ENCODE measurements at regions not wholly inside any gene's neighbourhood (a gene's known extent, or its start where the extent isn't known, plus 50 kb on each side); places are given as distances from the start of the nearest gene placed in this dataset.
"Not testable (repeated sequence)": the region's sequence is repeated elsewhere in the genome, so short reads cannot be mapped to it uniquely, and the experiment has no call there.

DNA sequence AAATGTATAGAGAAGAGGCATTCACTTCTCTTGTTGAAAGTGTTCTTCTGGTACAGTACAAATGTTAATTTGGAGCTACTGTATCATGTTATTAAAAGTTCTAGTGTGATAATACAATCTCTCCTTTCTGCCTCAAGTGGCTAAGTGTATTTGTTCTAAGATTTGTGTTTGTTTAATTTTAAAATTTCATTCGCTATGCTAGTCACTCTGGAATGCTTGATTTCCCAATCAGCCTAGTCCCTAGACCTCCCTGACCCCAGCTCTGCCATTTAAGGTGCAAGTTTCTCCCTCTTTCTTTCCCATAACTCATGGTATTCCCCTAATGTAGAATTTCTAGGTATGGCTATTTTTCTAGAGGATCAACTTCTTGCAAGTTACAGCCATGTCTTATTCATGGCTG is 817.4 kb downstream of the STIM2 start:
- no peak for DNase-seq
- Histone ChIP-seq H3K9me3 (ENCODE audit: control insufficient read depth in 1 of 2, low read length in 2 of 2) (no peaks in the 10 kb centered on the region), H3K4me3 (ENCODE audit: low read length in 2 of 2) (no peak overlapping the region), H3K36me3 (ENCODE audit: insufficient read depth, low read length) (no peaks in the 10 kb centered on the region), H3K27me3 (ENCODE audit: insufficient read depth, low read length) (no peaks in the 10 kb centered on the region), H3K27ac (ENCODE audit: low read depth, low read length) (no peak overlapping the region), H3K4me1 (ENCODE audit: insufficient read depth, low read length) (no peaks in the 10 kb centered on the region)
- H3K27ac Mint-ChIP-seq = no peak overlapping the region
- no peak overlapping the region for H3K4me3 Mint-ChIP-seq
- no peaks in the 10 kb centered on the region for H3K27me3 Mint-ChIP-seq
- no peaks in the 10 kb centered on the region for H3K4me1 Mint-ChIP-seq
- intact Hi-C loops (cut with micrococcal nuclease) = no loop called here
- CTCF ChIA-PET (ENCODE audit: partially characterized antibody) = no interaction called here
- POLR2A ChIA-PET (ENCODE audit: partially characterized antibody) = no interaction called here
- H3K9me3 Mint-ChIP-seq = peaks cover 0 to 6% (median 0%) of the 10 kb centered on the region in 8 donors
- H3K36me3 Mint-ChIP-seq = no peaks in the 10 kb centered on the region

DNA sequence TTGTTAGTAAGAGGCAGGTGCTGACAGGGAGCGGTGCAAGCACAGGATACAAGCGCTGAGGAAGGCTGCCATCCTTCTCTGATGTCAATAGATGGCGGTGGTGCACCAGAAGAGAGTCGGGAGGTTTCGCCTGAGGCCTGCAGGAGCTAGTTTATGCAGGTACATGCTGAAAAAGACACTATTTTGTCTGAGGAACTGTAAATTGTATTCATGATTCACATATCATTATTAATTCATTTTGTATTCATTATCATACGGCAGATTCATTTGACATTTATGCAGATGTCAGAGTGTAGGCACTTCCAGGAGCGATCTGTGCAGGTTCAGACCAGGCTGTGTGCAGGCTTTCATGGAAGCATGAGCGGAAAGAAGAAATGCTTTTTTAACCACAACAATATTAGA is 824.0 kb downstream of the STIM2 start:
- Histone ChIP-seq H3K36me3 (ENCODE audit: insufficient read depth, low read length) (no peaks in the 10 kb centered on the region), H3K4me3 (ENCODE audit: low read length in 2 of 2) (no peak overlapping the region), H3K27ac (ENCODE audit: low read depth, low read length) (no peak overlapping the region), H3K4me1 (ENCODE audit: insufficient read depth, low read length) (no peaks in the 10 kb centered on the region), H3K27me3 (ENCODE audit: insufficient read depth, low read length) (no peaks in the 10 kb centered on the region), H3K9me3 (ENCODE audit: control insufficient read depth in 1 of 2, low read length in 2 of 2) (no peaks in the 10 kb centered on the region)
- POLR2A ChIA-PET (ENCODE audit: partially characterized antibody) = no interaction called here
- intact Hi-C loops (cut with micrococcal nuclease) = no loop called here
- no peak overlapping the region for H3K27ac Mint-ChIP-seq
- no peaks in the 10 kb centered on the region for H3K36me3 Mint-ChIP-seq
- H3K4me1 Mint-ChIP-seq = no peaks in the 10 kb centered on the region
- peaks cover 0 to 13% (median 3%) of the 10 kb centered on the region in 8 donors for H3K9me3 Mint-ChIP-seq
- no peak overlapping the region for H3K4me3 Mint-ChIP-seq
- no peak for DNase-seq
- no peaks in the 10 kb centered on the region for H3K27me3 Mint-ChIP-seq
- CTCF ChIA-PET (ENCODE audit: partially characterized antibody) = no interaction called here

DNA sequence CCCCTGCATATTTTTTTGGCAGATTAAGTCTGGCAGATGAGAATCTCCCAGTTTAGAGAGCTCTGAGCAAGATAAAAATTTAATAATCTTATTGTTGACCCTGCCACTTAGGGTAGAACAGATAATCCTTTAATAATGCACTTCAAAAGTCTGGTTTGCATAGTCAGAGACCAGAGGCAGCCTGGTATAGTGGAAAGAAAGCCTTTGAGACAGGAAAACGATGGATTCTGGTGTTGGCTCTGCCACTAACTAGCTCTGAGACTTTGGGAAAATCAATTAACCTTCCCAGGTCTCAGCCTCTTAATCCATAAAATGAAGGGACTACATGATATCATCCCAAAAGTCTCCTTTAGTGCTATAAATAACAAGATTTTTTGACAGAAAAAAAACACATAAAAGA is 824.5 kb downstream of the STIM2 start:
- H3K9me3 Mint-ChIP-seq = peaks cover 0 to 13% (median 4%) of the 10 kb centered on the region in 8 donors
- ChIA-PET CTCF (ENCODE audit: partially characterized antibody) (no interaction called here), POLR2A (ENCODE audit: partially characterized antibody) (no interaction called here)
- no peak overlapping the region for H3K27ac Mint-ChIP-seq
- intact Hi-C loops (cut with micrococcal nuclease) = no loop called here
- no peaks in the 10 kb centered on the region for H3K36me3 ChIP-seq (ENCODE audit: insufficient read depth, low read length)
- H3K27me3 ChIP-seq (ENCODE audit: insufficient read depth, low read length) = no peaks in the 10 kb centered on the region
- H3K27me3 Mint-ChIP-seq = no peaks in the 10 kb centered on the region
- no peak overlapping the region for H3K4me3 ChIP-seq (ENCODE audit: low read length in 2 of 2)
- no peaks in the 10 kb centered on the region for H3K4me1 Mint-ChIP-seq
- no peaks in the 10 kb centered on the region for H3K9me3 ChIP-seq (ENCODE audit: control insufficient read depth in 1 of 2, low read length in 2 of 2)
- H3K4me1 ChIP-seq (ENCODE audit: insufficient read depth, low read length) = no peaks in the 10 kb centered on the region
- H3K36me3 Mint-ChIP-seq = no peaks in the 10 kb centered on the region
- H3K27ac ChIP-seq (ENCODE audit: low read depth, low read length) = no peak overlapping the region
- H3K4me3 Mint-ChIP-seq = no peak overlapping the region
- DNase-seq = no peak

DNA sequence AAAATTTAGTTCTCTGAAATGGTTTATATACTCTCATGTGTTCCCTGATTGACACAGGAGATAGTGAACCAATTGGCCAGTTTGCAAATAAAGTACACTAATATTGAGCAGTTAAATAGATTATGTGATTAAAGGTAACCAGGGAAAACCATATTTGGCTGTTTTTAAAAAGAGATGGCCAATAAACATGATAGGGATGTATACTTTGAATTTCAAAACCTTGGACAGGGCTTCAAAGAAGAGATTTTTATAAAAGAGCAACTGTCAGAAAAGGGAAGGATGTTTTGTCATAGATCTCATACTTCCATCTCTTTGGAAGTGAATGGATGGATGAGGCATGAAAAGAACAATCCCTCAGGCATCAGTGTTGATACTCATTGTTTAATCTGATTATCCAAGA is 825.3 kb downstream of the STIM2 start:
- peaks cover 0 to 13% (median 5%) of the 10 kb centered on the region in 8 donors for H3K9me3 Mint-ChIP-seq
- H3K27ac ChIP-seq (ENCODE audit: low read depth, low read length) = no peak overlapping the region
- H3K4me1 Mint-ChIP-seq = no peaks in the 10 kb centered on the region
- H3K27me3 ChIP-seq (ENCODE audit: insufficient read depth, low read length) = no peaks in the 10 kb centered on the region
- H3K27me3 Mint-ChIP-seq = no peaks in the 10 kb centered on the region
- H3K36me3 ChIP-seq (ENCODE audit: insufficient read depth, low read length) = no peaks in the 10 kb centered on the region
- H3K4me3 ChIP-seq (ENCODE audit: low read length in 2 of 2) = no peak overlapping the region
- no peak overlapping the region for H3K4me3 Mint-ChIP-seq
- intact Hi-C loops (cut with micrococcal nuclease) = no loop called here
- H3K9me3 ChIP-seq (ENCODE audit: control insufficient read depth in 1 of 2, low read length in 2 of 2) = no peaks in the 10 kb centered on the region
- no peaks in the 10 kb centered on the region for H3K36me3 Mint-ChIP-seq
- H3K27ac Mint-ChIP-seq = no peak overlapping the region
- ChIA-PET POLR2A (ENCODE audit: partially characterized antibody) (no interaction called here), CTCF (ENCODE audit: partially characterized antibody) (no interaction called here)
- H3K4me1 ChIP-seq (ENCODE audit: insufficient read depth, low read length) = no peaks in the 10 kb centered on the region
- no peak for DNase-seq

DNA sequence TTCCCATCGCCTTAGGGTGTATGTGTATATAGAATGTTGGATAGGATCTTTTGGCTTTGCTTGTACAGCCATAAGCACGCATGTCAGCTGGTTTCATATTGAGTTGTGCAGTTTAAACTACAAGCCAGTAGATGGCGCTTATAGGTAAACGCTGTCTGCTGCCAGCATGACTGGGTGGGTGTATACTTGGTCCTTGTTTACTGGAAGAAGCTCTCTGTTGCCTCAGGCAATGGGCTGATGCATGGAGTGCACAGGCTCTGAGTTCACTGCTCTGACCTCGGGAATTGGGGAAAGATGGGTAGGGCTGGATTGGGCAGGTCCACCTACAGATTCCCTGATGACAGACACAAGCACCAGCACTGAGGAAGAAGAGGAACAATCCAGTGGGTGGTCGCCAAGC is 831.5 kb downstream of the STIM2 start:
- Histone ChIP-seq H3K27ac (ENCODE audit: low read depth, low read length) (no peak overlapping the region), H3K9me3 (ENCODE audit: control insufficient read depth in 1 of 2, low read length in 2 of 2) (no peaks in the 10 kb centered on the region), H3K4me3 (ENCODE audit: low read length in 2 of 2) (no peak overlapping the region), H3K36me3 (ENCODE audit: insufficient read depth, low read length) (no peaks in the 10 kb centered on the region), H3K27me3 (ENCODE audit: insufficient read depth, low read length) (no peaks in the 10 kb centered on the region), H3K4me1 (ENCODE audit: insufficient read depth, low read length) (no peaks in the 10 kb centered on the region)
- no peak overlapping the region for H3K27ac Mint-ChIP-seq
- ChIA-PET CTCF (ENCODE audit: partially characterized antibody) (no interaction called here), POLR2A (ENCODE audit: partially characterized antibody) (no interaction called here)
- H3K36me3 Mint-ChIP-seq = no peaks in the 10 kb centered on the region
- DNase-seq = no peak
- intact Hi-C loops (cut with micrococcal nuclease) = no loop called here
- peaks cover 0 to 17% (median 6%) of the 10 kb centered on the region in 8 donors for H3K9me3 Mint-ChIP-seq
- no peaks in the 10 kb centered on the region for H3K4me1 Mint-ChIP-seq
- H3K27me3 Mint-ChIP-seq = no peaks in the 10 kb centered on the region
- H3K4me3 Mint-ChIP-seq = no peak overlapping the region

DNA sequence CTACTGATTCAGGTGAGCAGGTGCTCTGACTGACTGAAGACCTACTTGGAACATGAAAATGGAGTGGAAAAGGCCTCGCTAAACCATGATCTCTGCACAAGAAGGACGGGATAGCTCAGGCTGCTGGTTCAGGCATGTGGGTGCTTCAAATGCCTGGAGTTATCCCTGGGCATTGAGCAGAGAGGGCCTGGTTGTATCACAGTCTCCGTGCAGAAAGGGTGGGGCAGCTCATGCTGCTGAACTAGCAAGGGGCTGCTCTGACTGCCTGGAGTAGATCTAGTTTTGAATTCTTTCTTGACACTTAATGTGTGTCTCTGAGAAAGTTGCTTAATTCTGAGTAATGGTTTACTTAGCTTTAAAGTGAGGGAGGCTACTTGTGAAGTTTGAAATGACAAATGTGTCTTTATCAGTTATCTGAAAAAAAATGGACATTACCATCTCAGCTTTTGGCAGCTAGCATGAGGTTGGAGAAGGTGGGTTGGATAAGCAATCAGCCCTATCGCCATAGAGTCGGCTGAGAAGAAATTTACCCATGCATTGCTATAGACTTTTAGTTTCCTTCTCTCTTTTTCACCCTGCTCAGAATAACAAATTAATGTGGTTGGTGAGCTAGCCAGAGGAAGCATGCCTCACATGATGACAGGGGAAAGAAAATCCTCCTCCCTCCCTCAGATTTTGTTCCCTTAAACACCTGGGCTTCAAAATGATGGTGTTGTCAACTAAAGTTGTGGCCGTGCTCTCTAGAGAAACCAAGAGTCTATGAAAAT is 832.4 kb downstream of the STIM2 start:
- Histone ChIP-seq H3K9me3 (ENCODE audit: control insufficient read depth in 1 of 2, low read length in 2 of 2) (no peaks in the 10 kb centered on the region), H3K27ac (ENCODE audit: low read depth, low read length) (no peak overlapping the region), H3K36me3 (ENCODE audit: insufficient read depth, low read length) (no peaks in the 10 kb centered on the region), H3K4me3 (ENCODE audit: low read length in 2 of 2) (no peak overlapping the region), H3K4me1 (ENCODE audit: insufficient read depth, low read length) (no peaks in the 10 kb centered on the region), H3K27me3 (ENCODE audit: insufficient read depth, low read length) (no peaks in the 10 kb centered on the region)
- H3K4me1 Mint-ChIP-seq = no peaks in the 10 kb centered on the region
- CTCF ChIA-PET (ENCODE audit: partially characterized antibody) = no interaction called here
- DNase-seq = no peak
- H3K9me3 Mint-ChIP-seq = peaks cover 0 to 17% (median 6%) of the 10 kb centered on the region in 8 donors
- no peak overlapping the region for H3K27ac Mint-ChIP-seq
- no peak overlapping the region for H3K4me3 Mint-ChIP-seq
- H3K36me3 Mint-ChIP-seq = no peaks in the 10 kb centered on the region
- intact Hi-C loops (cut with micrococcal nuclease) = no loop called here
- H3K27me3 Mint-ChIP-seq = no peaks in the 10 kb centered on the region
- POLR2A ChIA-PET (ENCODE audit: partially characterized antibody) = no interaction called here

DNA sequence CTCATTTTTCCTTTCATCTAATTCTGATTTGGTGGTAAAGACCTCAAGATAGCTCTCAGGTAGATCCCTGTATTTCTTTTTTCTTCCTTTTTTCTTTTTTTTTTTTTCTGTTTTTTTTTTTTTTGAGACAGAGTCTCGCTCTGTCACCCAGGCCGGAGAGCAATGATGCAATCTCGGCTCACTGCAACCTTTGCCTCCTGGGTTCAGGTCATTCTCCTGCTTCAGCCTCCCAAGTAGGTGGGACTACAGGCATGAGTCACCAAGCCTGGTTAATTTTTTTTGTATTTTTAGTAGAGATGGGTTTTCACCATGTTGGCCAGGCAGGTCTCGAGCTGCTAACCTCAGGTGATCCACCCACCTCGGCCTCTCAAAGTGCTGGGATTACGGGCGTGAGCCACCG is 835.6 kb downstream of the STIM2 start:
- H3K36me3 Mint-ChIP-seq; H3K36me3 ChIP-seq (ENCODE audit: insufficient read depth, low read length); H3K4me3 Mint-ChIP-seq; H3K27ac ChIP-seq (ENCODE audit: low read depth, low read length); H3K27me3 Mint-ChIP-seq; H3K9me3 ChIP-seq (ENCODE audit: control insufficient read depth in 1 of 2, low read length in 2 of 2); H3K4me1 ChIP-seq (ENCODE audit: insufficient read depth, low read length); CTCF ChIA-PET (ENCODE audit: partially characterized antibody); H3K27ac Mint-ChIP-seq; H3K4me3 ChIP-seq (ENCODE audit: low read length in 2 of 2); H3K27me3 ChIP-seq (ENCODE audit: insufficient read depth, low read length); POLR2A ChIA-PET (ENCODE audit: partially characterized antibody); DNase-seq; intact Hi-C loops (cut with micrococcal nuclease); H3K4me1 Mint-ChIP-seq: not testable (repeated sequence)
- peaks cover 0 to 12% (median 4%) of the 10 kb centered on the region in 8 donors for H3K9me3 Mint-ChIP-seq

DNA sequence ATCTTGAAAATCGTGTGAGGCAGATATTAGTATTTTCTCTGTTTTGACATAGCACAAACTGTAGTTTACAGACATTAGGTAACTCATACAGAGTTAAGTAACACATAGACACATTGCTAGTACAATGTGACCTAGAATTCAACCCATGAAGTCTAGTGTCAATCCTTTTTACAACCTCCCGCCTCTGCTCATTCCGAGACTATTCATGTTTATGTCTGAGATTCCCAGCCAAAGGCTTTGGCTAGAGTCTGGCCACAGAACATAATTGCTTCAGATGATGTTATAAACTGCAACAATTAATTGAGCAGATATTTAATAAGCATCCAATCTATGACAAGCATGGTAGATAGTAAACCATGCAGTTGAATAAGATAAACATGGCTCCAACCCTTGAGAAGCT is 841.0 kb downstream of the STIM2 start:
- Histone ChIP-seq H3K9me3 (ENCODE audit: control insufficient read depth in 1 of 2, low read length in 2 of 2) (no peaks in the 10 kb centered on the region), H3K4me1 (ENCODE audit: insufficient read depth, low read length) (no peaks in the 10 kb centered on the region), H3K4me3 (ENCODE audit: low read length in 2 of 2) (no peak overlapping the region), H3K36me3 (ENCODE audit: insufficient read depth, low read length) (no peaks in the 10 kb centered on the region), H3K27me3 (ENCODE audit: insufficient read depth, low read length) (no peaks in the 10 kb centered on the region), H3K27ac (ENCODE audit: low read depth, low read length) (no peak overlapping the region)
- Mint-ChIP-seq H3K9me3 (peaks cover 2 to 19% (median 5%) of the 10 kb centered on the region in 8 donors), H3K36me3 (no peaks in the 10 kb centered on the region), H3K27ac (no peak overlapping the region), H3K4me1 (no peaks in the 10 kb centered on the region), H3K27me3 (no peaks in the 10 kb centered on the region), H3K4me3 (no peak overlapping the region)
- ChIA-PET CTCF (ENCODE audit: partially characterized antibody) (no interaction called here), POLR2A (ENCODE audit: partially characterized antibody) (no interaction called here)
- no peak for DNase-seq
- intact Hi-C loops (cut with micrococcal nuclease) = no loop called here

Data from CD4-positive, alpha-beta memory T cell (primary cell).